Gastrocnemius medialis (tissue), 4 donors: ENCODE measurements at regions not wholly inside any gene's neighbourhood (a gene's known extent, or its start where the extent isn't known, plus 50 kb on each side); places are given as distances from the start of the nearest gene placed in this dataset.

Experiments
- CTCF ChIP-seq, 5 experiments: fragments of 450-650 bp in 3 of 5; fragments of 200-600 bp in 2 of 5; sonication (generic) in 2 of 5; IDR thresholded peaks in 4 of 5; conservative IDR thresholded peaks in 1 of 5; 1 replicate in 4 of 5; 2 replicates in 1 of 5; pipeline ENCODE4 v1.5.1; 2016 to 2019; ENCODE audit warnings: antibody characterized with exemption in 5 of 5, mild to moderate bottlenecking in 3 of 5, moderate library complexity in 3 of 5
- POLR2A ChIP-seq, 2 donors: fragments of 450-650 bp; IDR thresholded peaks; one replicate each; pipeline ENCODE4 v1.6.1; 2017; ENCODE audit warnings: antibody characterized with exemption in 2 of 2, mild to moderate bottlenecking in 2 of 2, moderate library complexity in 2 of 2

- no peak for TF ChIP-seq CTCF (IDR thresholded peaks at IDR 0.05 in 4 of 5, conservative IDR thresholded peaks at IDR 0.05 in 1 of 5)
- TF ChIP-seq POLR2A (IDR thresholded peaks at IDR 0.05) = no peak
Observed at GRCh38 chr5:121748686-121749085, 103.0 kb upstream of the FTMT start.
